ENCODE measurements at regions not wholly inside any gene's neighbourhood (a gene's known extent, or its start where the extent isn't known, plus 50 kb on each side); places are given as distances from the start of the nearest gene placed in this dataset.
A peak's percentile ranks its signal among the peaks of the same experiment; 100 is the strongest.

DNA sequence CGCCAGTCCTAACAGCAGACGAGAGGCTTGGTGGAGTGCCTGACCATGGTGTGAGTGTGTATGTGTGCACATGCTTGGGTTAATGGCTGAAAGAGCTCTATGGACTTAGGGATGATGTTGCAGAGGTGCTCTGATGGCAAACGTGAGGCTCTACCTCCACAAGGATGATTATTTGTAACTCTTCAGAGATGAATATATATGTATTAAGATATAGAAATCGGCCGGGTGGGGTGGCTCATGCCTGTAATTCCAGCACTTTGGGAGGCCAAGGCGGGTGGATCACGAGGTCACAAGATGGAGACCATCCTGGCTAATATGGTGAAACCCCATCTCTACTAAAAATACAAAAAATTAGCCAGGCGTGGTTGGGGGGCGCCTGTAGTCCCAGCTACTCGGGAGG lies 253.4 kb upstream of the CDH18 start:
- TF ChIP-seq, protein P1, sequence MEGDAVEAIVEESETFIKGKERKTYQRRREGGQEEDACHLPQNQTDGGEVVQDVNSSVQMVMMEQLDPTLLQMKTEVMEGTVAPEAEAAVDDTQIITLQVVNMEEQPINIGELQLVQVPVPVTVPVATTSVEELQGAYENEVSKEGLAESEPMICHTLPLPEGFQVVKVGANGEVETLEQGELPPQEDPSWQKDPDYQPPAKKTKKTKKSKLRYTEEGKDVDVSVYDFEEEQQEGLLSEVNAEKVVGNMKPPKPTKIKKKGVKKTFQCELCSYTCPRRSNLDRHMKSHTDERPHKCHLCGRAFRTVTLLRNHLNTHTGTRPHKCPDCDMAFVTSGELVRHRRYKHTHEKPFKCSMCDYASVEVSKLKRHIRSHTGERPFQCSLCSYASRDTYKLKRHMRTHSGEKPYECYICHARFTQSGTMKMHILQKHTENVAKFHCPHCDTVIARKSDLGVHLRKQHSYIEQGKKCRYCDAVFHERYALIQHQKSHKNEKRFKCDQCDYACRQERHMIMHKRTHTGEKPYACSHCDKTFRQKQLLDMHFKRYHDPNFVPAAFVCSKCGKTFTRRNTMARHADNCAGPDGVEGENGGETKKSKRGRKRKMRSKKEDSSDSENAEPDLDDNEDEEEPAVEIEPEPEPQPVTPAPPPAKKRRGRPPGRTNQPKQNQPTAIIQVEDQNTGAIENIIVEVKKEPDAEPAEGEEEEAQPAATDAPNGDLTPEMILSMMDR (conservative IDR thresholded peaks at IDR 0.05): no peak
- TF ChIP-seq ZFX (IDR thresholded peaks at IDR 0.05): no peak
- no peak overlapping the region for H3K27ac ChIP-seq

DNA sequence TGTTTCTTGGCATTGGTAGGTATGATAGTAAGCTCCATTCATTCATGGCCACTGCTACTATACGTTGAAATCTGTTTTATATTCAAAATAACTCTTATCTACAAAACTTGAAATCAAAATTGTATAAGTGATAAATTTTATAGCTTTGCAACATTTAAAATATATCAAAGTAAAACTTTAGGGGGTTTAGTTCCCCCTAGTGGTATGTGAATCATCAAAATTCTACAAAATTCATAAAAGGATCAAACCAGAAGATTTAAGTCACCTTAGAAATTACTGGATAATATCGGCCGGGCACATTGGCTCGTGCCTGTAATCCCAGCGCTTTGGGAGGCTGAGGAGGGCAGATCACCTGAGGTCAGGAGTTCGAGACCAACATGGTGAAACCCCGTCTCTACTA lies 243.0 kb upstream of the CDH18 start:
- TF ChIP-seq, protein P1 (conservative IDR thresholded peaks at IDR 0.05): peak; percentile 26
- TF ChIP-seq ZFX (IDR thresholded peaks at IDR 0.05): no peak
- no peak overlapping the region for H3K27ac ChIP-seq

DNA sequence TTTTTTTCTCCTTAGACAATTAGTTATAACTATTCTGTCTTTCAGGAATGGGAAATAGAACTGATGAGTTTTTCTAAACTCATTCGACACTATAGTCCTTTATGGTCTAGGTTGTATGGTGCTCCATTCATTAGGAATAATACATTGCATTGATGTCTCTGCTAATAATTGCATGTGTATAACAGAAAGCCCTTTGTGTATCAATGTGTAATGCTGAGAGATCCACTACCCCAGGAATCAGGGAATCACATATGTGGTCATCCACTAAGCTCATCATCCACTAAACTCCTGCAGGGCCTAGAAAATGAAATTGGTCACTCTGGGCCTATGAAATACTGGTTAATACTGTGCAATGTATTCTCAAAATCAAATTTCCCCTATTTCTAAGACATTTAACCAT lies 242.0 kb upstream of the CDH18 start:
- TF ChIP-seq, protein P1 (conservative IDR thresholded peaks at IDR 0.05): no peak
- no peak for TF ChIP-seq ZFX (IDR thresholded peaks at IDR 0.05)
- no peak overlapping the region for H3K27ac ChIP-seq

DNA sequence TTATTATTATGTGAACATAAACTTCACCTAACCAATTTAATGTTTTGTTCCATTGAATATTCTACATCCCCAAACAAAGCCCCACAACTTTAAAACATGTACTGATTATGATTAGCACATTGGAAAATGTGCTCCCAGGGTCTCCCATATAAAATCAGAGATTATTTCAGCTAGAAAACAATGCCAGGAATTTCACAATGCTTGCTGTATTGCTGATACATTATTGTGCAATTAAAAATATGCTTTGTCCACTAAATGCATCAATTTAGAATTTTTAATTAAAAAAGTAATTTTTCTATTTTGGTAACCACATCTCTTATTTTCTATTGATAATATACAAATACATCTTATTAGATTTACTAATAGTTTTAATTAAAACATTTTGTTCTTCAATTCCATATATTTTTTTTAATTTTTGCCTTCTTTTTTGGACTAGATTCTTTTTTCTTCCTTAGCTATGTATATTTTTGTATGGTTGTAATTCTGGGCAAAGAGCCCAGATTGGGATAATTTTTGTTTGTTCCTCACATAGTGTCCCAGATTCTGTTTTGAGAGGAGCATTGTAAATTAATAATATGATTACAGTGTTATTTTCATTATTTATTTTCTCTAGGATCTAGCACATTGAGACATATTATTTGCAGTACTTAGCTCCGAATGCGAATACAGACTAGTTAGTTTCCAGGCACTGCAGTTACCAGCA lies 241.5 kb upstream of the CDH18 start:
- H3K27ac ChIP-seq: no peak overlapping the region
- TF ChIP-seq ZFX (IDR thresholded peaks at IDR 0.05): no peak
- TF ChIP-seq, protein P1 (conservative IDR thresholded peaks at IDR 0.05): no peak

DNA sequence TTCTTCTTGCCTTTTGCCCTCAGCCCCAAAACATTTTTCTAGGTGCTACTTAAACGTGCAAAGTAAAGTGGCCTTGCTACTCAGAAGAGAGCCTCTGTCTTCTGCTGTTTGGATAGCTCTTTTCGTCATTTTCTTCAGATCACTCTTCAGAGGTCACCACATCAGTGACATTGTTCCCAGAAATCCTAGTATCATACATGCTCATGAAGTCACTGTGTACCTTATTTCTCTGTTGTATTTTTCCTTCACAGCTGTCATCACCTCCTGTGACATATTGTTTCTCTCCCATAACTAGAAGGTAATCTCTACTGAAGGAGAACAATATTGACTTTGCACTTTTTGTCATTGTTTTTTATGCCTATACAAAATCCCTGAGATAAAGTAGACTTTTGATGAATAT lies 237.0 kb upstream of the CDH18 start:
- TF ChIP-seq ZFX (IDR thresholded peaks at IDR 0.05): no peak
- TF ChIP-seq, protein P1 (conservative IDR thresholded peaks at IDR 0.05): no peak

DNA sequence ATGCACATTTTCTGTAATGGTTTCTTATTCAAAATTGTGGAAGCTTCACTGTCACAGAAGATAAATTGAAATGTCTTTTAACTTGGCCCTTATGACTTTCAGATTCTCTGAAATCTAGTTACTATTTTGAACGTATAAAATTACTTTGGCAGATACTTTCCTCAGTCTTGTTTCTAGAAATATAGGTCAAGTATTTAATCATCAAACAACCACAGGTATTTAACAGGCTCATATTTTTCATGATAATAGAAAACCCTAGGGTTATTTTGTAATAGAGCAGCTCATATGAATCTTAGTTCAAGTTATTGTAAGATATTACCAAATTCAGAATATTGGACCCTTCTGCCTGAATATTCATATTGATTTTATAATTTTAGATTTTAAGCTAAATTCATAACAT lies 236.0 kb upstream of the CDH18 start:
- no peak for TF ChIP-seq ZFX (IDR thresholded peaks at IDR 0.05)
- TF ChIP-seq, protein P1 (conservative IDR thresholded peaks at IDR 0.05): no peak
- no peak overlapping the region for H3K27ac ChIP-seq

More for the DNA sequence above, 237.0 kb upstream of the CDH18 start:
- H3K27ac ChIP-seq: no peak overlapping the region

DNA sequence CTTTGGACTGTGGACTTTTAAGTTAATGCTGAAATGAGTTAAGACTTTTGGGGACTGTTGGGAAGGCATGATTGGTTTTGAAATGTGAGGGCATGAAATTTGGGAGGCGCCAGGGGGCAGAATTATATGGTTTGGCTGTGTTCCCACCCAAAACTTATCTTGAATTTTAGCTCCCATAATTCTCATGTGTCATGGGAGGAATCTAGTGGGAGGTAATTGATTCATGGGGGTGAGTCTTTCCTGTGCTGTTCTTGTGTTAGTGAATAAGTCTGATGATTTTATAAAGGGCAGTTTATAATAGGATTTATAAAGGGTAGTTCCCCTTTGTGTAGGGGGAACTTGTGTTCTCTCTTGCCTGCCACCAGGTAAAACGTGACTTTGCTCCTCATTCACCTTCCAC lies 235.5 kb upstream of the CDH18 start:
- no peak for TF ChIP-seq ZFX (IDR thresholded peaks at IDR 0.05)
- TF ChIP-seq, protein P1 (conservative IDR thresholded peaks at IDR 0.05): no peak
- no peak overlapping the region for H3K27ac ChIP-seq

Data from C4-2B (cell line).